Upper lobe of right lung (tissue), 1 donor: ENCODE measurements at regions not wholly inside any gene's neighbourhood (a gene's known extent, or its start where the extent isn't known, plus 50 kb on each side); places are given as distances from the start of the nearest gene placed in this dataset.
"Not testable (repeated sequence)": the region's sequence is repeated elsewhere in the genome, so short reads cannot be mapped to it uniquely, and the experiment has no call there.

ENCODE experiments used
- ATAC-seq: fragments of 200-7000 bp; cut with Tn5 transposase; one replicate; pipeline ENCODE4 v1.9.1; 2020; ENCODE audit warnings: mild to moderate bottlenecking, moderate library complexity
- DNase-seq: peaks from one replicate; pipeline ENCODE4 v3.0.0-alpha.2; 2020
- H3K27ac ChIP-seq: fragments of 200-600 bp; one replicate; pipeline ENCODE4 v1.8.0; 2022
- H3K27me3 ChIP-seq: fragments of 200-600 bp; one replicate; pipeline ENCODE4 v1.8.0; 2022; ENCODE audit warnings: mild to moderate bottlenecking
- H3K36me3 ChIP-seq: fragments of 200-600 bp; one replicate; pipeline ENCODE4 v1.8.0; 2022
- H3K4me1 ChIP-seq: fragments of 200-600 bp; one replicate; pipeline ENCODE4 v1.8.0; 2022
- H3K4me3 ChIP-seq: fragments of 200-600 bp; one replicate; pipeline ENCODE4 v1.8.0; 2022; ENCODE audit warnings: mild to moderate bottlenecking
- H3K9me3 ChIP-seq: fragments of 200-600 bp; one replicate; pipeline ENCODE4 v1.8.0; 2022
- intact Hi-C: fragments of 100-400 bp; cut with DNase I; formaldehyde crosslinking; loops from one replicate; pipeline ENCODE4 v1.11.0; 2022
- TF ChIP-seq, protein P1 (sequence below): fragments of 200-600 bp; IDR thresholded peaks from one replicate; pipeline ENCODE4 v1.8.0; 2022; ENCODE audit warnings: antibody characterized with exemption
- donor health status: DM: no; HTN: yes; CAD: no; lungs with severe emphysema.

DNA sequence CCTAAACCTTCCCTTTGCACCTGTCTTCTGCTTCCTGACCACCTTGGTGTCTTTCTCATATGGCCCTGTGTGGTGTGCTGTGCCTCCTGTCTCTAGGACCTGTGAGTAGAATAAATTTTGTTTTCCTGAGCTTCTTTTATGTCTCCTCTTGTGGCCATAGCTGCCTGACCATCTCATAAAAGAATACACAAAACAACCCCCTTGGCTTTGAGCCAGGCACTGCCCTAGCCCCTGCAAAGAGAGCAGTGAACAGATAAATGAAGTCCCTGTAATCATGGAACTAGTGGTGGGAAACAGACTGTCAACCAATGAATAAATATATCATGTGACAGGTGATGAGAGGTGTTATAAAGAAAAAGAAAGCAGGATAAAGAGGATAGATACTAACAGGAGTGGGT lies 485.1 kb downstream of the CSNK1G3 start:
- H3K4me1 ChIP-seq: no peaks in the 10 kb centered on the region
- H3K36me3 ChIP-seq: no peaks in the 10 kb centered on the region
- no peak for ATAC-seq
- H3K27me3 ChIP-seq: no peaks in the 10 kb centered on the region
- no peak overlapping the region for H3K27ac ChIP-seq
- DNase-seq: no peak
- intact Hi-C loops: no loop called here
- TF ChIP-seq, protein P1, sequence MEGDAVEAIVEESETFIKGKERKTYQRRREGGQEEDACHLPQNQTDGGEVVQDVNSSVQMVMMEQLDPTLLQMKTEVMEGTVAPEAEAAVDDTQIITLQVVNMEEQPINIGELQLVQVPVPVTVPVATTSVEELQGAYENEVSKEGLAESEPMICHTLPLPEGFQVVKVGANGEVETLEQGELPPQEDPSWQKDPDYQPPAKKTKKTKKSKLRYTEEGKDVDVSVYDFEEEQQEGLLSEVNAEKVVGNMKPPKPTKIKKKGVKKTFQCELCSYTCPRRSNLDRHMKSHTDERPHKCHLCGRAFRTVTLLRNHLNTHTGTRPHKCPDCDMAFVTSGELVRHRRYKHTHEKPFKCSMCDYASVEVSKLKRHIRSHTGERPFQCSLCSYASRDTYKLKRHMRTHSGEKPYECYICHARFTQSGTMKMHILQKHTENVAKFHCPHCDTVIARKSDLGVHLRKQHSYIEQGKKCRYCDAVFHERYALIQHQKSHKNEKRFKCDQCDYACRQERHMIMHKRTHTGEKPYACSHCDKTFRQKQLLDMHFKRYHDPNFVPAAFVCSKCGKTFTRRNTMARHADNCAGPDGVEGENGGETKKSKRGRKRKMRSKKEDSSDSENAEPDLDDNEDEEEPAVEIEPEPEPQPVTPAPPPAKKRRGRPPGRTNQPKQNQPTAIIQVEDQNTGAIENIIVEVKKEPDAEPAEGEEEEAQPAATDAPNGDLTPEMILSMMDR: no peak
- no peaks in the 10 kb centered on the region for H3K9me3 ChIP-seq
- H3K4me3 ChIP-seq: no peak overlapping the region

DNA sequence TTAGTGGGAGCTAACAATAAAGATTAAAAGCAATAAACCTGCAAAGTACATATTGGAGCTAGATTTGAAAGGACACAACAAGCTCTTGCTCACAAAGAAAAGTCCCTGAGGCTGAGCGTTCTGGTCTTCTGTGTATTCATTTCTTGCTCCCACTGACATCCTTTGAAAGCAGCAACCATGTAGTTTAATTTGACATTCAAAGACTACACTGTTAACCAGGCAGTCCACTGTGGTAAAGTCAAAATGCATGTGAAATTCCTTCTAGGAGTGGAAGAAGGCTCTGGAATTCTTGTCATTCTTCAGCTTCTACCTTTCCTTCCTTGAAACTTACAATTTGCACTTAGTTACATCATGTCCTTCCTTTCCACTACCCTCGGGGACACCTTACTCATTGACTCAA lies 480.7 kb downstream of the CSNK1G3 start:
- Histone ChIP-seq H3K9me3 (no peaks in the 10 kb centered on the region), H3K4me3 (no peak overlapping the region), H3K27me3 (no peaks in the 10 kb centered on the region), H3K36me3 (no peaks in the 10 kb centered on the region), H3K4me1 (no peaks in the 10 kb centered on the region), H3K27ac (no peak overlapping the region)
- intact Hi-C loops: no loop called here
- no peak for DNase-seq
- ATAC-seq: no peak
- TF ChIP-seq, protein P1: no peak

DNA sequence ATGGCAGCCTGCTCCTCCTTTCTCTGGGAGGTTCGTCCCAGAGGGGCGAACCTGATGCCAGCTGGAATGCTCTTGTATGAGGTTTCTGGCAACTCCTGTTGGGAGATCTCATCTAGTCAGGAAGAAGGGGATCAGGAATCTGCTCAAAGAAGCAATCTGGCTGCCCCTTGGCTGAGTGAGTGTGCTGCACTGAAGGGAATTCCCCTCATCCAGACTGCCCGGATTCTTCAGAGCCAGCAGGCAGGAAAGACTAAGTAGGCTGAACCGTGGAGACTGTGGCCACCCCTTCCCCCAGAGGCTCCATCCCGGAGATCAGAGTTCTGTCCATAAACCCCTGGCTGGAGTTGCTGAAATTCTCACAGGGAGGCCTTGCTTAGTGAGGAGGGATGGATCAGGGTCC lies 476.0 kb downstream of the CSNK1G3 start:
- Histone ChIP-seq H3K4me3 (no peak overlapping the region), H3K36me3 (no peaks in the 10 kb centered on the region), H3K27me3 (no peaks in the 10 kb centered on the region), H3K4me1 (no peaks in the 10 kb centered on the region), H3K27ac (no peak overlapping the region), H3K9me3 (no peaks in the 10 kb centered on the region)
- intact Hi-C loops: no loop called here
- ATAC-seq (no peak), DNase-seq (no peak)
- TF ChIP-seq, protein P1: no peak

DNA sequence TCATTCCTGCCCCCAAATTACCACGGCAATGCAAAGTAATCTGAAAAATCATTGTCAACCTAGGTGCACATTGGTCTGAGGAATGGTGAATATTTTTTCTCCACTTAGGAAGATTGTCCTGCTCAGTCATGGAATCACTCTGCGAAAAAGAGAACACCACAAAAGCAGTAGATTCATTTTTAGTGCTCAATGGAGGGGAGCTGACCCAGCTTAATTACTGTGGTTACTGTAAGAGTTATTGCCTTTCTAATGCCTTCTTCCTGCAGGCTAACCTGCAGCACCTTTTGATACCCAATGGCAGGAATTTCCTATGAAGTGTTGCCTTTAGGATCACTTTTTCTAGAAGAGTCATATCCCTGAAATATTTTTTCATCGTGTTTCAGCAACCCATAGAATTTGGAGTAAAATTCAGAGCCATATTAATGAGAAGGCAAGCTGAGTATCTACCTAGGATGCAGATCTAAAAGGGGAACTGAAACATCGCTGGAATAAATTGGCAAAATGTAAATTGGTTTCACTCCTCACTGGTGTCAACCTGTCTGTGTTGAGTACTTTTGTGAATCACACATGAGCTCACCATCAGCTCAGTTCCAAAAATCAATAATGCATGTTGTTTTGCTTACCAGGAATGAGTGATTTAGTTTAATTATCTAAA lies 464.5 kb downstream of the CSNK1G3 start:
- intact Hi-C loops: no loop called here
- no peaks in the 10 kb centered on the region for H3K36me3 ChIP-seq
- no peak for ATAC-seq
- no peaks in the 10 kb centered on the region for H3K27me3 ChIP-seq
- TF ChIP-seq, protein P1: no peak
- DNase-seq: no peak
- no peak overlapping the region for H3K27ac ChIP-seq
- no peak overlapping the region for H3K4me3 ChIP-seq
- H3K4me1 ChIP-seq: no peaks in the 10 kb centered on the region
- no peaks in the 10 kb centered on the region for H3K9me3 ChIP-seq

DNA sequence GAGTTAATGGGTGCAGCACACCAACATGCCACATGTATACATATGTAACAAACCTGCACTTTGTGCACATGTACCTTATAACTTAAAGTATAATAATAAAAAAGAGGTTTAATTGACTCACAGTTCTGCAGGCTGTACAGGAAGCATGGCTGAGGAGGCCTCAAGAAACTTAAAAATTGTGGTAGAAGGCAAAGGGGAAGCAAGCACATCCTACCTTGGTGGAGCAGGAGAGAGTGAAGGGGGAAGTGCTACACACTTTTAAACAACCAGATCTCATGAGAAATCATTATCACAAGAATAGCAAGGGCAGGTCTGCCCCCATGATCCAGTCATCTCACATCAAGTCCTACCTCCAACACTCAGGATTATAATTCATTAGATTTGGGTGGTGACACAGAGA lies 463.5 kb downstream of the CSNK1G3 start:
- H3K4me3 ChIP-seq, intact Hi-C loops, H3K27ac ChIP-seq, H3K4me1 ChIP-seq, H3K36me3 ChIP-seq, H3K9me3 ChIP-seq, ATAC-seq, H3K27me3 ChIP-seq, DNase-seq: not testable (repeated sequence)

DNA sequence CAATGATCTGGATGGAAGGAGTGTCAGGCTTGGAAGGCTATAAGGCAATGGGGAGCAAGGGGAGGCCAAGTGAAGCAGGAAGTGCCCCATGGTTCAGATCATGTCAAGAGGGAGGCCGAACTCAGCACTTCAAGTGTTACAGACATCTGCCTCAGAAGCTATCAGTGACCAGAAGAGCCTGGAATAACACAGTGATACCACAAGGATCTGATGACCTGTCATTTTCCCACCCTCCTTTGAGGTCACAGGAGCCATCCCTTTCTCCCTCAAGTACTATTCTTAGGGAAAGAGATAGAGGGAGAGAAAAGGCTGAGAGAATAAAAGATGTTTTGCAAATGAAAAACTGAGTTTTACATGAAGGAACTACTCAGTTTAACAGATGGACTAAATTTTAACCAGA lies 454.8 kb downstream of the CSNK1G3 start:
- Histone ChIP-seq H3K27ac (no peak overlapping the region), H3K4me3 (no peak overlapping the region), H3K4me1 (no peaks in the 10 kb centered on the region), H3K27me3 (no peaks in the 10 kb centered on the region), H3K36me3 (no peaks in the 10 kb centered on the region), H3K9me3 (no peaks in the 10 kb centered on the region)
- TF ChIP-seq, protein P1: no peak
- ATAC-seq: no peak
- no peak for DNase-seq
- intact Hi-C loops: no loop called here
